Muscle layer of colon (tissue), 2 donors: ENCODE measurements at regions not wholly inside any gene's neighbourhood (a gene's known extent, or its start where the extent isn't known, plus 50 kb on each side); places are given as distances from the start of the nearest gene placed in this dataset.

Source experiments
- H3K27ac ChIP-seq: one replicate; pipeline ENCODE4 v1.7.0; 2013; ENCODE audit warnings: low read depth, mild to moderate bottlenecking, low read length, moderate library complexity
- H3K27me3 ChIP-seq, 2 donors: one replicate each; pipeline ENCODE4 v1.7.0; 2013; ENCODE audit warnings: low read length in 2 of 2, mild to moderate bottlenecking in 2 of 2; ENCODE audit not compliant: insufficient read depth in 2 of 2, control insufficient read depth in 1 of 2
- H3K36me3 ChIP-seq: one replicate; pipeline ENCODE4 v1.7.0; 2013; ENCODE audit warnings: mild to moderate bottlenecking, low read length; ENCODE audit not compliant: insufficient read depth
- H3K4me1 ChIP-seq: one replicate; pipeline ENCODE4 v1.7.0; 2013; ENCODE audit warnings: mild to moderate bottlenecking, low read length; ENCODE audit not compliant: insufficient read depth
- H3K4me3 ChIP-seq, 2 donors: one replicate each; pipeline ENCODE4 v1.7.0; 2013; ENCODE audit warnings: low read length in 2 of 2, low read depth in 1 of 2, mild to moderate bottlenecking in 1 of 2, moderate library complexity in 1 of 2
- H3K9ac ChIP-seq: one replicate; pipeline ENCODE4 v1.7.0; 2013; ENCODE audit warnings: low read length
- H3K9me3 ChIP-seq: one replicate; pipeline ENCODE4 v1.7.0; 2013; ENCODE audit warnings: mild to moderate bottlenecking, low read length
- donor health status: abdominal sarcoma.
- donor health status: Adenocarcinoma of cecum.

- H3K27ac ChIP-seq, result no peak overlapping the region
- H3K4me3 ChIP-seq, result no peak overlapping the region
- no peak overlapping the region for H3K9ac ChIP-seq
- no peaks in the 10 kb centered on the region for H3K36me3 ChIP-seq
- no peaks in the 10 kb centered on the region for H3K27me3 ChIP-seq
- no peaks in the 10 kb centered on the region for H3K4me1 ChIP-seq
- H3K9me3 ChIP-seq, result no peaks in the 10 kb centered on the region
These were observed 376.6 kb downstream of the TMA16 start for GRCh38 chr4:163871078-163871477.

GRCh38 chr4:163875327-163875726 is 380.8 kb downstream of the TMA16 start:
- Histone ChIP-seq H3K4me3 (no peak overlapping the region), H3K27me3 (no peaks in the 10 kb centered on the region), H3K9ac (no peak overlapping the region)

GRCh38 chr4:163878336-163879121 is 384.0 kb downstream of the TMA16 start:
- Histone ChIP-seq H3K9me3 (no peaks in the 10 kb centered on the region), H3K4me1 (no peaks in the 10 kb centered on the region), H3K9ac (no peak overlapping the region), H3K36me3 (no peaks in the 10 kb centered on the region), H3K27me3 (no peaks in the 10 kb centered on the region), H3K27ac (no peak overlapping the region), H3K4me3 (no peak overlapping the region)

More at GRCh38 chr4:163875327-163875726, 380.8 kb downstream of the TMA16 start:
- no peaks in the 10 kb centered on the region for H3K4me1 ChIP-seq
- H3K36me3 ChIP-seq, result no peaks in the 10 kb centered on the region
- no peaks in the 10 kb centered on the region for H3K9me3 ChIP-seq
- no peak overlapping the region for H3K27ac ChIP-seq

- H3K9me3 ChIP-seq, result no peaks in the 10 kb centered on the region
- no peak overlapping the region for H3K4me3 ChIP-seq
- no peak overlapping the region for H3K27ac ChIP-seq
- H3K4me1 ChIP-seq, result no peaks in the 10 kb centered on the region
- H3K9ac ChIP-seq, result no peak overlapping the region
- no peaks in the 10 kb centered on the region for H3K27me3 ChIP-seq
- no peaks in the 10 kb centered on the region for H3K36me3 ChIP-seq
These were observed 397.9 kb downstream of the TMA16 start for GRCh38 chr4:163892417-163892816.

GRCh38 chr4:163895378-163896005 is 401.0 kb downstream of the TMA16 start:
- Histone ChIP-seq H3K9ac (no peak overlapping the region), H3K4me1 (no peaks in the 10 kb centered on the region), H3K27ac (no peak overlapping the region), H3K36me3 (no peaks in the 10 kb centered on the region), H3K27me3 (no peaks in the 10 kb centered on the region), H3K9me3 (no peaks in the 10 kb centered on the region), H3K4me3 (no peak overlapping the region)

- H3K36me3 ChIP-seq, result no peaks in the 10 kb centered on the region
- no peaks in the 10 kb centered on the region for H3K9me3 ChIP-seq
- no peak overlapping the region for H3K9ac ChIP-seq
- H3K27me3 ChIP-seq, result no peaks in the 10 kb centered on the region
- H3K4me3 ChIP-seq, result no peak overlapping the region
- no peaks in the 10 kb centered on the region for H3K4me1 ChIP-seq
- no peak overlapping the region for H3K27ac ChIP-seq
These were observed 406.8 kb downstream of the TMA16 start for GRCh38 chr4:163901319-163901718.

- no peaks in the 10 kb centered on the region for H3K27me3 ChIP-seq
- H3K27ac ChIP-seq, result no peak overlapping the region
- no peak overlapping the region for H3K4me3 ChIP-seq
- H3K4me1 ChIP-seq, result no peaks in the 10 kb centered on the region
- no peak overlapping the region for H3K9ac ChIP-seq
- no peaks in the 10 kb centered on the region for H3K9me3 ChIP-seq
- no peaks in the 10 kb centered on the region for H3K36me3 ChIP-seq
These were observed 407.9 kb downstream of the TMA16 start for GRCh38 chr4:163902417-163902816.

GRCh38 chr4:163911891-163912290 is 417.4 kb downstream of the TMA16 start:
- H3K4me1 ChIP-seq, result no peaks in the 10 kb centered on the region
- no peaks in the 10 kb centered on the region for H3K27me3 ChIP-seq
- no peak overlapping the region for H3K9ac ChIP-seq
- H3K4me3 ChIP-seq, result no peak overlapping the region
- no peaks in the 10 kb centered on the region for H3K36me3 ChIP-seq
- no peak overlapping the region for H3K27ac ChIP-seq
- H3K9me3 ChIP-seq, result no peaks in the 10 kb centered on the region

GRCh38 chr4:163913571-163913970 is 419.1 kb downstream of the TMA16 start:
- Histone ChIP-seq H3K36me3 (no peaks in the 10 kb centered on the region), H3K27ac (no peak overlapping the region), H3K27me3 (no peaks in the 10 kb centered on the region), H3K9ac (no peak overlapping the region), H3K4me3 (no peak overlapping the region), H3K4me1 (no peaks in the 10 kb centered on the region), H3K9me3 (no peaks in the 10 kb centered on the region)

GRCh38 chr4:163915896-163916295 is 421.4 kb downstream of the TMA16 start:
- Histone ChIP-seq H3K27ac (no peak overlapping the region), H3K36me3 (no peaks in the 10 kb centered on the region), H3K9ac (no peak overlapping the region), H3K4me3 (no peak overlapping the region), H3K4me1 (no peaks in the 10 kb centered on the region), H3K9me3 (no peaks in the 10 kb centered on the region), H3K27me3 (no peaks in the 10 kb centered on the region)

- no peaks in the 10 kb centered on the region for H3K27me3 ChIP-seq
- no peaks in the 10 kb centered on the region for H3K9me3 ChIP-seq
- no peaks in the 10 kb centered on the region for H3K36me3 ChIP-seq
- no peak overlapping the region for H3K9ac ChIP-seq
- H3K27ac ChIP-seq, result no peak overlapping the region
- H3K4me3 ChIP-seq, result no peak overlapping the region
- H3K4me1 ChIP-seq, result no peaks in the 10 kb centered on the region
These were observed 425.9 kb downstream of the TMA16 start for GRCh38 chr4:163920426-163920825.

GRCh38 chr4:163922302-163922701 is 427.8 kb downstream of the TMA16 start:
- Histone ChIP-seq H3K36me3 (no peaks in the 10 kb centered on the region), H3K9me3 (no peaks in the 10 kb centered on the region), H3K9ac (no peak overlapping the region), H3K27ac (no peak overlapping the region), H3K4me3 (no peak overlapping the region), H3K4me1 (no peaks in the 10 kb centered on the region), H3K27me3 (no peaks in the 10 kb centered on the region)
